ENCODE measurements at regions not wholly inside any gene's neighbourhood (a gene's known extent, or its start where the extent isn't known, plus 50 kb on each side); places are given as distances from the start of the nearest gene placed in this dataset.
A peak's percentile ranks its signal among the peaks of the same experiment; 100 is the strongest.

DNA sequence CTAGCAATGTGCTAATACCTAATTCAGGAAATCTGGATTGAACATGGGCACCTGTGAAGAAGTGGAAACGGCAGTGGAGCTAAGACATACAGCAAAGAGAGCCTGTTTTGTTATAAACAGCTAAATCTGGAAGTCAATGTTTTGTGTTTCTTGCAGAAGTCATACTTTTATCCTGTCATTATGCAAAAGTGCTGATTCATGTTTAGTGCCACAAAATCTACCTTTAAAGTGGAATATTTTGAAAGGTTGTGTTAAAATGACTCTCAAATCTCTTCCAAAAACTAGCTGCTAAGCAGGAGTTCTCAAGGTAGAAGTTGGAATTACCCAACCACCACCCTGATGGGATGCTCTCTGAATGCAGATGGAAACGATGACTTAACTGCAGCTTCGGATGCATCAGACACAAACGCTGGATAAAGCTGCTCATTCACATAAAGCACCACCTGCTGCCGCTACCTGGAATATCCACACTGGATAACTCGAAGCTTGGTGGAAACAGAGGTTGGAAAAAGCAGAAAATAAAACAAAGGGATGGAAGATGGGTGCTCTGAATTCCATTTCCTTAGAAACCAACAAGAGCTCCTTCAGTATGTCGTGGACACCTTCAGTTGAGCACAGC is 132.6 kb upstream of the ZNF236 start:
- no peak overlapping the region for H3K27ac ChIP-seq
- TF ChIP-seq ZFX (IDR thresholded peaks at IDR 0.05): no peak
- TF ChIP-seq, protein P1, sequence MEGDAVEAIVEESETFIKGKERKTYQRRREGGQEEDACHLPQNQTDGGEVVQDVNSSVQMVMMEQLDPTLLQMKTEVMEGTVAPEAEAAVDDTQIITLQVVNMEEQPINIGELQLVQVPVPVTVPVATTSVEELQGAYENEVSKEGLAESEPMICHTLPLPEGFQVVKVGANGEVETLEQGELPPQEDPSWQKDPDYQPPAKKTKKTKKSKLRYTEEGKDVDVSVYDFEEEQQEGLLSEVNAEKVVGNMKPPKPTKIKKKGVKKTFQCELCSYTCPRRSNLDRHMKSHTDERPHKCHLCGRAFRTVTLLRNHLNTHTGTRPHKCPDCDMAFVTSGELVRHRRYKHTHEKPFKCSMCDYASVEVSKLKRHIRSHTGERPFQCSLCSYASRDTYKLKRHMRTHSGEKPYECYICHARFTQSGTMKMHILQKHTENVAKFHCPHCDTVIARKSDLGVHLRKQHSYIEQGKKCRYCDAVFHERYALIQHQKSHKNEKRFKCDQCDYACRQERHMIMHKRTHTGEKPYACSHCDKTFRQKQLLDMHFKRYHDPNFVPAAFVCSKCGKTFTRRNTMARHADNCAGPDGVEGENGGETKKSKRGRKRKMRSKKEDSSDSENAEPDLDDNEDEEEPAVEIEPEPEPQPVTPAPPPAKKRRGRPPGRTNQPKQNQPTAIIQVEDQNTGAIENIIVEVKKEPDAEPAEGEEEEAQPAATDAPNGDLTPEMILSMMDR (conservative IDR thresholded peaks at IDR 0.05): peak; percentile 29

DNA sequence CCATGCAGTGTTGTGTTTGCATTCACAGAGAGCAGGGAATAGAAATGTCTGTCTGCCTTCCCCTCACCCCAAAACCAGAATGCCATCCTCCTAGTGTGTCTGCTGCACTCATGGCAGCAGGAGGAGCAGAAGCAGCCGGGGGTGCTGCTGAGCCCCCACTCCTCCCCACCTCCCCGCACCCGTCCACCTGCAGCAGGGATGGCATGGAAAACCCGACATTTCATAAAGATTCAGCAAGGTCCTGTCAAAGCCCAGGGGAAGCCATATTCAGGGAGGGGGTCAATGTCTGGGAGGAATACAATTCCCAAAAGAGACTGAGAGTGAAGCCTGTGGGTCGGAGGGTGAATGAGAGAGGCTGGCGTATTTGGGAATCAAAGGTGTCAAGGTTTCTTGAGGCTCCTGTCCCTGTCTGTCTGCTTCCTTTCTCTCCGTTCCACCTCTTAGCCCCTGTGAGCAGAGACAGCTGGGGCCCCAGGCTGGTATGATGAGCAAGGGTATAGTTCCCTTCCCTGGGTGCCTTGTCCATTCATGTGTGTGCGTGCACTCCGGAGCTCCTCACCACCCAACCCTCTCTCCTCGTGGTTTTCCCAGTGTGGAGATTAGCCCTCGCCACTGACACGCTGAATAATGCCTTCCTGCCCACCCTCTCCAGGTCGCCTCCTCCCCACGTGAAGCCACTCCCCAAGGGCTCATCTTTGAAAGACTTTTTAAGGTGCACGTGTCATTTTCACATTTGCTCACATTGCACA is 133.5 kb upstream of the ZNF236 start:
- TF ChIP-seq, protein P1 (conservative IDR thresholded peaks at IDR 0.05): no peak
- TF ChIP-seq ZFX (IDR thresholded peaks at IDR 0.05): no peak
- H3K27ac ChIP-seq: no peak overlapping the region

DNA sequence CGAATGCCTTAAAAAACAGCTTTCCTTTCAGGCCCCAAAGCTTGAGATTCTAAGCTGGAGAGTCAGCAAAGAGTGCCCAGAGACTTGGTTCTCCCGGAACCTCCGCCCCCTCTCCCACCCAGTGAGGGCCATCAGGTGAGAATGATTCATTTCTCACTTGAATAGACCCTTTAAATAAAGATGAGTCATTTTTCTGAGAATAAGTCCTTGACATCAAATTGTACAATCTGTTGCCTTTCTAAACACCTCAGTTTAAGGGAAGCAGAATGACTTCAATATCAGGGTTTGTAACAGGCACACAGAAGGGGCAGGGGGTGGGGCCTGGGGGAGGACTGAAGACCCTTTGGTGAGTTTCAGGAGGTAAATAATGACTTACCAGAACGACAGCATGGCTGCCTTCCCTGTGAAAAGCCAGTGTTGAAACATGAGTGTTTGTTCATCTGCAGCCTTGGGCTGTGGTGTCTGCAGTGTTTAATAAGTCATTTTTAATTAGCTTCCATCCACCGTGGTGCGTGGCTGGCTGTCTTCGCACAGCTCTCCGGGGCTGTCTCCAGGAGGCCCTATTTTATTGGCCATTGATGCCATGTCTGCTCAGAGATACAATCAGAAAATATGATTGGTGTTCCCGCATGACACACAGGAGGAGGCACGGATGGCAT is 134.9 kb upstream of the ZNF236 start:
- no peak for TF ChIP-seq ZFX (IDR thresholded peaks at IDR 0.05)
- TF ChIP-seq, protein P1 (conservative IDR thresholded peaks at IDR 0.05): no peak
- no peak overlapping the region for H3K27ac ChIP-seq

DNA sequence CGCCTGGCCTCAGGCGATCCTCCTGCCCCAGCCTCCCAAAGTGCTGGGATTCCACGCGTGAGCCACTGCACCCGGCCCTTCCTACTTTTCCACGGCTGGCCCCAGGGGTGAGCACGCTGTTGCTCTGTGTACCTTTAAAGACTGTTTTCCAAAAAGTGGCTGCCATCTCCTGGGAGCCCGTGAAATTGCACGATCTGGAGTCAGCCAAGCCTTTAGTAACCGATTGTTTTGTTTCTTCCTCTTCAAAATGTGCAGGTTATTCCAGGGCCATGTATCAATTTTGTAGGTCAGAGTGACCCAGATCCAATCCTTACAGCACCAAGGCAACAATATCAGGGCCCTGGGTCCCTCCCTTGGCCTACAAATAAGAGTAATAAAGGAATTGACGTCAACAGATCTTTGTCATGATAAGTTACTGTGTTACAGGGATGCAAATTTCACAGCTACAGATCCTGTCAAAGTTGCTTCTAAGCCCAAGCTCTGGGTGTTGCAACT is 135.6 kb upstream of the ZNF236 start:
- H3K27ac ChIP-seq: no peak overlapping the region
- no peak for TF ChIP-seq ZFX (IDR thresholded peaks at IDR 0.05)
- TF ChIP-seq, protein P1 (conservative IDR thresholded peaks at IDR 0.05): peak; percentile 74

DNA sequence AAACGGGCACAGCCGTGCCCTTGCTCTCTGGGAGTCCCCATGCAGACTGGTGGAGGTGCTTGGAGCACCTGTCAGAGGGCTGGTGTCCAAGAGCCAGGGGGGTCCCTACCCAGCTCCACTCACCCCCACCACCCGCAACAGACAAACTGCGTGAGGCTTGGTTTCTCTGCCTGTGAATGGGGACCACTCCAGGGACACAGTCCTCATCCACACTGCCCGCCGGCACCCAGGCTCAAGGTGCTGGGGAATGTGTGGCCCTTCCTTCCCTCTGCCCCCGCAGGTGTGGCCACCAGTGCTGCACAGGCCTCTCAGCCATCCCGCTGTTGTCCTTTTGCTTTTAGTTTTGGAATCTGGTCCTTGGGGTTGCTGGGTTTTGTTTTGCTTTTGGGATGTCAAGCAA is 136.5 kb upstream of the ZNF236 start:
- no peak for TF ChIP-seq ZFX (IDR thresholded peaks at IDR 0.05)
- TF ChIP-seq, protein P1 (conservative IDR thresholded peaks at IDR 0.05): no peak
- H3K27ac ChIP-seq: no peak overlapping the region

DNA sequence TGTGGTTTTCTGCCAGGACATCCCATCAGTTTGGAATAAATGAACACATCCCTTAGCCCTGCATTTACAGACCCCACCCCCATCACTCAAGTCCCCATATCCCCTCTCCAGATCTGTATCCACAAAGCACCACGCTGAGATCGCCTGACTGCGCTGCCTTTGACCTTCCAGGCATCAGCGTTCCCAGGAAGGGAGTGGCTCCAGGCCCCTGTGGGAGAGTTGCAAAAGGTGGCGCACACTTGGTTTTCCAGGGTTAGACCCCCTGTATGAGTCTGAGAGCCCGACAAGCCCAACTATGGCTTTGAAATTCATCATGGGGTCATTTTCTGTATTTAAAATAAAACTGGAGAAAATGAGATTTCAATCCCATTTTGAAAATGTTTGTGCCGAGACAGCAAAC is 137.0 kb upstream of the ZNF236 start:
- TF ChIP-seq ZFX (IDR thresholded peaks at IDR 0.05): no peak
- TF ChIP-seq, protein P1 (conservative IDR thresholded peaks at IDR 0.05): no peak
- H3K27ac ChIP-seq: no peak overlapping the region

DNA sequence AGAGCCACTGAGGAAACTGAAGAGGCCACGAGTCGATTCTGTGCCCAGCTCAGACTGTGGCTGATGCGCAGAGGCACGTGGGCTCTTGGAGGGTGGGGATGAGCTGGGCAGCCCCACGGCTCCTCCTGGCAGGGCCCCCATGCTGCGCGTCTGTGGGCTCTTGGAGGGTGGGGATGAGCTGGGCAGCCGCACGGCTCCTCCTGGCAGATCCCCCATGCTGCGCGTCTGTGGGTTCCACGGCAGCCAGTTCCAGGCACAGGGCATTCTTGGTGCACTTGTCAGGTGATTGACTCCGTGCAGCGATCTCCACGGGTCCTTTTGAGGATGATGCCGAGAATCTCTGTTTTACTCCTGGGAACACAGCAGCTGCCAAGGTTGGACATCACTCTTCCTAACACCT is 138.1 kb upstream of the ZNF236 start:
- no peak for TF ChIP-seq ZFX (IDR thresholded peaks at IDR 0.05)
- TF ChIP-seq, protein P1 (conservative IDR thresholded peaks at IDR 0.05): no peak
- no peak overlapping the region for H3K27ac ChIP-seq

All from C4-2B (cell line).